PC-9 (cell line): ENCODE measurements at regions not wholly inside any gene's neighbourhood (a gene's known extent, or its start where the extent isn't known, plus 50 kb on each side); places are given as distances from the start of the nearest gene placed in this dataset.

Source experiments
- EZH2 ChIP-seq: fragments of 200-600 bp; sonication (generic); IDR thresholded peaks from 2 replicates; pipeline ENCODE4 v1.8.0; 2017; ENCODE audit warnings: antibody characterized with exemption, low read depth
- TF ChIP-seq, protein P1 (sequence below): fragments of 200-600 bp; sonication (generic); conservative IDR thresholded peaks from 2 replicates; pipeline ENCODE4 v1.6.1; 2017; ENCODE audit warnings: mixed run types, antibody characterized with exemption, mild to moderate bottlenecking, moderate library complexity

DNA sequence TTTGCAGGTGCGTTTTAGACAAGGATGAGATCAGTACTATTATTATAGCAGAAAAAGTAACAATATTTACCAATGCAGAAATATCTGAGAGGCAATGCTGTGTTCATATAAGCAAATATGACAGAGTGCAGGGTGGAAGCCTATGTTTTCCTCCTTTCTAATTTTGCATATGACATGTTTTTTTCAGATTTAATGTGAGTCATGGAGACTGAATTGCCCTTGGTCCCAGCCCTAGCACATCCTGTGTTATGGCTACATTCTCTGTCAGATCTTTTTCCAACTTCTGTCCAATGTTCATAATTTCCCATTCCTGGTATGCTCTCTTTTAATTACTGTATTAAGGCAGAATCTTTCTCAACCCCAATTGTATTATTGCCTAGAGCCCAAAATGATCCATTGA, 165.6 kb downstream of the SLC7A11 start:
- TF ChIP-seq, protein P1, sequence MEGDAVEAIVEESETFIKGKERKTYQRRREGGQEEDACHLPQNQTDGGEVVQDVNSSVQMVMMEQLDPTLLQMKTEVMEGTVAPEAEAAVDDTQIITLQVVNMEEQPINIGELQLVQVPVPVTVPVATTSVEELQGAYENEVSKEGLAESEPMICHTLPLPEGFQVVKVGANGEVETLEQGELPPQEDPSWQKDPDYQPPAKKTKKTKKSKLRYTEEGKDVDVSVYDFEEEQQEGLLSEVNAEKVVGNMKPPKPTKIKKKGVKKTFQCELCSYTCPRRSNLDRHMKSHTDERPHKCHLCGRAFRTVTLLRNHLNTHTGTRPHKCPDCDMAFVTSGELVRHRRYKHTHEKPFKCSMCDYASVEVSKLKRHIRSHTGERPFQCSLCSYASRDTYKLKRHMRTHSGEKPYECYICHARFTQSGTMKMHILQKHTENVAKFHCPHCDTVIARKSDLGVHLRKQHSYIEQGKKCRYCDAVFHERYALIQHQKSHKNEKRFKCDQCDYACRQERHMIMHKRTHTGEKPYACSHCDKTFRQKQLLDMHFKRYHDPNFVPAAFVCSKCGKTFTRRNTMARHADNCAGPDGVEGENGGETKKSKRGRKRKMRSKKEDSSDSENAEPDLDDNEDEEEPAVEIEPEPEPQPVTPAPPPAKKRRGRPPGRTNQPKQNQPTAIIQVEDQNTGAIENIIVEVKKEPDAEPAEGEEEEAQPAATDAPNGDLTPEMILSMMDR = no peak
- no peak for TF ChIP-seq EZH2
